ENCODE measurements at regions not wholly inside any gene's neighbourhood (a gene's known extent, or its start where the extent isn't known, plus 50 kb on each side); places are given as distances from the start of the nearest gene placed in this dataset.

- TF ChIP-seq CTCF (IDR thresholded peaks at IDR 0.05; ENCODE audit: control insufficient read depth, extremely low read depth, insufficient read depth), result no peak
- no peak for DNase-seq (ENCODE audit: low read depth)
- H3K4me3 ChIP-seq (ENCODE audit: low read depth, low read length), result no peak overlapping the region
Measured at GRCh38 chr22:49377306-49377705, 450.4 kb downstream of the BRD1 start.

GRCh38 chr22:49373801-49374226 is 453.9 kb downstream of the BRD1 start:
- no peak for DNase-seq (ENCODE audit: low read depth)
- H3K4me3 ChIP-seq (ENCODE audit: low read depth, low read length), result no peak overlapping the region
- no peak for TF ChIP-seq CTCF (IDR thresholded peaks at IDR 0.05; ENCODE audit: control insufficient read depth, extremely low read depth, insufficient read depth)

GRCh38 chr22:49373289-49373666 is 454.4 kb downstream of the BRD1 start:
- H3K4me3 ChIP-seq (ENCODE audit: low read depth, low read length), result no peak overlapping the region
- DNase-seq (ENCODE audit: low read depth), result no peak
- no peak for TF ChIP-seq CTCF (IDR thresholded peaks at IDR 0.05; ENCODE audit: control insufficient read depth, extremely low read depth, insufficient read depth)

GRCh38 chr22:49372530-49373288 is 455.0 kb downstream of the BRD1 start:
- no peak for TF ChIP-seq CTCF (IDR thresholded peaks at IDR 0.05; ENCODE audit: control insufficient read depth, extremely low read depth, insufficient read depth)
- H3K4me3 ChIP-seq (ENCODE audit: low read depth, low read length), result no peak overlapping the region
- DNase-seq (ENCODE audit: low read depth), result no peak

- DNase-seq (ENCODE audit: low read depth), result no peak
- no peak overlapping the region for H3K4me3 ChIP-seq (ENCODE audit: low read depth, low read length)
Measured at GRCh38 chr22:49372111-49372529, 455.6 kb downstream of the BRD1 start.

GRCh38 chr22:49371325-49372110 is 456.2 kb downstream of the BRD1 start:
- TF ChIP-seq CTCF (IDR thresholded peaks at IDR 0.05; ENCODE audit: control insufficient read depth, extremely low read depth, insufficient read depth), result no peak
- no peak overlapping the region for H3K4me3 ChIP-seq (ENCODE audit: low read depth, low read length)
- DNase-seq (ENCODE audit: low read depth), result no peak

More at GRCh38 chr22:49372111-49372529, 455.6 kb downstream of the BRD1 start:
- no peak for TF ChIP-seq CTCF (IDR thresholded peaks at IDR 0.05; ENCODE audit: control insufficient read depth, extremely low read depth, insufficient read depth)
